ENCODE measurements at regions not wholly inside any gene's neighbourhood (a gene's known extent, or its start where the extent isn't known, plus 50 kb on each side); places are given as distances from the start of the nearest gene placed in this dataset.

DNA sequence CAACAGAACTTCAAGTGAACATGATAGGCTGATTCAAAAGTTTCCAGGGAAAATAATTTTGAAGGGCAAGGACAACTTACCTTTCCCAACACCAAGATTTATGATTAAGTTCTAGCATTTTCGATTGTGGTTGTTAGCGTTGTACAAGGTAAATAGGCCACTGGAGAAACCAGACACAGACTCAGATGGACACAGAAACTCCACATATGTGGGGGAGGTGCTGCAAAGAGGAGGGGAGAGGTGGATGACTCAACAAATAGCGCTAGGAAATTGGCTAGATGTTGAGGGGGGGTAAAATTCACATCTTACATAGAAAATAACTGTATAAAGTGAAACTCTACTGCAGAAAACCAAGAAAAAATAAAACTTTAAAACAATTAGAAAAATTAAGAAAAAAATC is 564.4 kb downstream of the MATN1 start:
- TF ChIP-seq POLR2AphosphoS5 (IDR thresholded peaks at IDR 0.05; ENCODE audit: low read depth, low read length): no peak
- TF ChIP-seq POLR2A (IDR thresholded peaks at IDR 0.05; ENCODE audit: low read depth, low read length): no peak
